HG03460 (cell line): ENCODE measurements at regions not wholly inside any gene's neighbourhood (a gene's known extent, or its start where the extent isn't known, plus 50 kb on each side); places are given as distances from the start of the nearest gene placed in this dataset.

ENCODE experiments used
- ATAC-seq: cut with Tn5 transposase; IDR thresholded peaks from one replicate; pipeline ENCODE4 v1.9.1; 2021; ENCODE audit not compliant: unreplicated experiment

DNA sequence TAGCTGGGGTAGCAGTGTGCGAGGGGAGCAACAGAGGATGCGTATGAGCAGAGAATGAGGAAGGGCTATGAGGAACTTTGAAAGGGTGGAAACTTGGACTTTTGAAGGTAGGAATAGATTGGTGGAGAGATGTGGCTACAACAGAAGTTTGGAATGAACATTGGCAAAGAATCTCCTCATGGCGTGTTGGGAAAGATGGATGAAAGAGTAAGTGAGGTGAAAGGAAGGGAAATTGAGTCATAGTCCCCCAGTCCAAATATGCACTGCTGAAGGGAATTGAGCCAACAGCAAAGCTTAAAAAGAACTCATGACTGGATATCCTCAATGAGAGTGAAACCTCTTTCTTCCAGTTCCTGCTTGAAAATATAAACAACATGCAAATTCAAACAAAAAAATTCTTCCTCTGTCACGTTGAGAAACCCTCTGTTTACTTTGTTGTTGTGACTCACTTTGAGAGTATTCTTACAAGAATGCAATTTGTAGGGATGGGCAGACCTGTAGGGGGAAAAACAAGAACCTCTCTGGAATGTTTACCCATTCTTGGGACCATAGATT lies 313.2 kb upstream of the KCNJ16 start:
- no peak for ATAC-seq

DNA sequence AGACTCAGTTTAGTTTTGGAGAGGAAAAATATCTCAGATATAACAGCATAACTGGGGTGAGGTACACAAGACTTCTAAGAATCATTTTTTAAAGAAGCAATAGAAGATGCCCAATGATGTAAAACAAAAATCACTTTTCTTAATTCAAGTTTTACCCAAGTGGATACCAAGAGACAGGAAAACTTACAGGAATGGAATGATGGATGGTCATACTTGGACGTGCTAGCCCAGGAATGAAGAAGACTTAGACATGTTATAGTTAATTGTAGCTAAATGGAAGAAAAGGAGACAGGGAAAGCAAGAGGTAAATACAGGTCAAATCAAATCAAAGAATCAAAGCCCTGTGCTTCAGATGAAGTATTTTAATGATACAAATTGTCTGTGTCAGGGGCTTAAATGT lies 312.7 kb upstream of the KCNJ16 start:
- no peak for ATAC-seq

- no peak for ATAC-seq
Measured at GRCh38 chr17:69762766-69763165, 312.3 kb upstream of the KCNJ16 start.

DNA sequence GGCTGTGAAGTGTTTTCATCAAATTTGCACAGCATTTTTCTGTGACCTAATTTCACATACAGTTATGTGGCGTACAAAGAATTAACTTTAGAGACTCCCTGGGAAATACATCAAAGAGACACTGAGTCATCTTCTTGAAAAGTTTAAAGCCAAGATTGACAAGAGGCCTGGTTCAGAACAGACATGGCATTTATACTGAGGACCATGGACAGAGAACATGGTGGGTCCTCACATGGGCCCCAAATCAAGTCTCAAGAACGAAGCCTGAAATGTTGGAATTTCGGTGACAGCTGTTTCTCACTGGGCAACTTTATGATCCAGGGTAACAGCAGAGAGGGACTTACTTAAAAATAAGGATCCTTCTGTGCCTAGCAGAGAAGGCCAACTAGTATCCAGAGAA lies 311.5 kb upstream of the KCNJ16 start:
- ATAC-seq = no peak

- no peak for ATAC-seq
Measured at GRCh38 chr17:69764146-69764545, 310.9 kb upstream of the KCNJ16 start.

DNA sequence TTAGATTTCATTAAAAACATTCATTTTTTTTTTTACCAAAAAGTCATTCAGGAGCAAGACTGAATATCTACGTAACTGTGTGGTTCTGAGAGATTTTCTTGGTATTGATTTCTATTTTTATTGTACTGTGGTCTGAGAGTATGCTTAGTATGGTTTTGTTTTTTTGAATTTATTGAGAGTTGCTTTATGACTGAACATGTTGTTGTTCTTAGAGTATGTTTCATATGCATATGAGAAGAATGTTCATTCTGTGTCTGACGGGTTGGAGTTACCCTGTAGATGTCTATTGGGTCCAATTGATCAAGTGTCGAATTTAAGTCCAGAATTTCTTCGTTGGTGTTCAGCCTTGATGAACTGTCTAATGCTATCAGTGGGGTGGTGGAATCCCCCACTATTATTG lies 306.0 kb upstream of the KCNJ16 start:
- no peak for ATAC-seq

DNA sequence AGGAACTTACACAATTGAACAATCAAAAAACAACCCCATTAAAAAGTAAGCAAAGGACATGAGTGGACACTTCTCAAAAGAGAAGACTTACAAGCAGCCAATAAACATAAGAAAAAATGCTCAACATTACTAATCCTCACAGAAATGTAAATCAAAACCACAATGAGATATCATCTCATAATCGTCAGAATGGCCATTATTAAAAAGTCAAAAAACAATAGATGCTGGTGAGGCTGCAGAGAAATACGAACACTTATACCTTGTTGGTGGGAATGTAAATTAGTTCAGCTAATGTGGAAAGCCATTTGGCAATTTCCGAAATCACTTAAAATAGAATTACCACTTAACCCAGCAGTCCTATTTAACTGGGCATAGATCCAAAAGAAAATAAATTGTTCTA lies 301.9 kb upstream of the KCNJ16 start:
- ATAC-seq = no peak

DNA sequence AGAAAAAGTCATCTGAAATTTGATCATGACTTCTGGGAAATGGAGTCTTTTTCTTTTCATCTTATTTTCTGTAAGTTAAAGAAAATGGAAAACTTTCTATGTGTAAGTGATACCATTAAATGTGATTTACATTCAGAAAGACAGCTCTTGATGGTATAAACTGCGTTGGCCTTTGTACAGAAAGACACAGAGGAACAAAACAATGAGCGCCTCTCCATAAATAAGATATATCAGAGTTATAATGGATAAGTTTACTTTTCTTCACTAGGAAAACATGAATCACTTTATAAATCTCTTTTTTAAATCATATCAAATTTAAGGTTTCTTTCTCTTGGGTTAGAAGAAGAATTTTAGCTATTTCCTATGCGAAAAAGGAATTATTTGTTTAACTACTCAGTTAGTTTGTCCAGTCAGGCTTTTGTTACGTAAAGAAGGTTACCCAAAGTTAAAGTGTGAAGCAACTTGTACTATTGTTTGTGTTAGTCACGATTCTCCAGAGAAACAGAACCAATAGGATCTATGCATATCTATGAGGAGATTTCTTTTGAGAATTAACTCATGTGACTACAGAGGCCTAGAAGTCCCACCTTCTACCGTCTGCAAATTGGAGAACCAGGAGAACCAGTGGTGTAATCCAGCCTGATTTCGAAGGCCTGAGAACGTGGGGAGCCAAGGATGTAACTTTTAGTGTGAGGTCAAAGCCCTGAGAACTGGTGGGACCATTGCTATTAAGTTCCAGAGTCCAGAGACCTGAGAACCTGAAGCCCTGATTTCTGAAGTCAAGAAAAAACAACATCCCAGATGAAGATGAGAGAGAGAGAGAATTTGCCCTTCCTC lies 295.4 kb upstream of the KCNJ16 start:
- ATAC-seq = no peak

DNA sequence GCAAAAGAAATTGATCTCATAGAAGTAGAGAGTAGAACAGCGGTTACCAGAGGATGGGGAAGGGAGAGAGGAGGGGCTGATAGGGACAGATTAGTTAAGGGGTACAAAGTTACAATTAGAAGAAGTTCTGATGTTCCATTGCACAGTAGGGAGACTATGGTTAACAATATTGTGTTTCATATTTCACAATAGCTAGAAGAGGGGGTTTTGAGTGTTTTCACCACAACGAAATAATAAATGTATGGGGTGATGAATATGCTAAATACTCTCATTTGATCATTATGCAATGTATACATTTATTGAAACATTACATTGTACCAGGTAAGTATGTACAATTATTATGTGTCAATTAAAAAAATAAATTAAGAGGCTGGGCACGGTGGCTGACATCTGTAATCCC lies 291.2 kb upstream of the KCNJ16 start:
- no peak for ATAC-seq

DNA sequence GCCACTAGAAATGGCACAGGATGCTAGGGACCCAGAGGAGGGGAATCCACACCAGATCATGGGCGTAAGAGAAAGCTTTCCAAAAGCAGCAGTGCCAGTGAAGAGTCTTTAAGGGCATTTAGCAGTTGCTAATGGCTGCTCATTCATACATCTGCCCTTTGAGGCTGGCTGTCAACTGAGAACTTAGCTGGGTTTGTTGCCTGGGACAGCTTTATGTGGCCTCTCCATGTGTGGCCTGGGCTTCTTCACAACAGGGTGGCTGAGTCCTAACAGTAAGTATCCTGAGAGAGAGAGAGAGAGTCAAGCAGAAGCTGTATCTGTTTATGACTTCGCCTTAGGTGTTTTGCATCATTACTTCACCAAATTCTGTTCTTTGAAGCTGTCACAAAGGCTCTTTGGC lies 286.1 kb upstream of the KCNJ16 start:
- ATAC-seq = no peak

- no peak for ATAC-seq
Measured at GRCh38 chr17:69796078-69796477, 278.9 kb upstream of the KCNJ16 start.

DNA sequence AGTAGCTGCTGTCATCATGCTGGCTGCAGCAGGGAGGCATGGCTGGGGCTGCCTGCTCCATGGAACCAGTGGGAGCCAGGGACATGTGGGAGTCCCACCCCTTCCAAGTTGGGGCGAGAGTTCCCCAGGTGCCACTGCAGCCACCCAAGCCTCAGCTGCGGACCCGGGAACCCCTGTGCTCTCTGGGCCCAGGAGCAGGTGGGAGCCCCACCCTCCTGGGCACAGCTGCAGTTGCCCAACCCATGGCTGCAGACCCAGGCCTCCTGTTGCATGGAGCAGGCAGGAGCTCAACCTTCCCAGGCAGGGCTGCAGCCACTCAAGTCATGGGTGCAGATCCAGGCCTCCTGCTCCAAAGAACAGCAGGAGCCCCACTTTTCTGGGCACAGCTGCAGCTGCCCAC lies 274.2 kb upstream of the KCNJ16 start:
- no peak for ATAC-seq

DNA sequence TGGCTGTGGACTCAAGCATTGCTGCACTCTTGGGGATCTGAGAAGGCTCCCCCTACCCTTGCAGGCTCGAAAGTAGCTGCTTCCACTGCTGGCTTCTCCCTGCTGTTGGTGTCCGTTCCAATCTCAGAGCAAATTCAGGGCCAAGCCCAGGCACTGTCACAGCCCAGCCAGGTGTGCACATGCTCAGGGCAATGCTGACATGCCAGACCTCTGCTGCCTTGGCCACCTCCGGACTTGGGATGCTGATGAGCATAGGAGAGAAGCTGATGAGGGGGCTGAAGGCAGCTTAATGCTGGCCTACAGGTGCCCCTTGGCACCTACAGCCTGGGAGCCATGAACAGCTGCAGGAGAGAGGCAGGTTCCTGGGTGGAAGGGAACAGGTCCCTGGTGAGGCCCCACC lies 273.7 kb upstream of the KCNJ16 start:
- ATAC-seq = no peak

- no peak for ATAC-seq
Measured at GRCh38 chr17:69802045-69802740, 272.8 kb upstream of the KCNJ16 start.

DNA sequence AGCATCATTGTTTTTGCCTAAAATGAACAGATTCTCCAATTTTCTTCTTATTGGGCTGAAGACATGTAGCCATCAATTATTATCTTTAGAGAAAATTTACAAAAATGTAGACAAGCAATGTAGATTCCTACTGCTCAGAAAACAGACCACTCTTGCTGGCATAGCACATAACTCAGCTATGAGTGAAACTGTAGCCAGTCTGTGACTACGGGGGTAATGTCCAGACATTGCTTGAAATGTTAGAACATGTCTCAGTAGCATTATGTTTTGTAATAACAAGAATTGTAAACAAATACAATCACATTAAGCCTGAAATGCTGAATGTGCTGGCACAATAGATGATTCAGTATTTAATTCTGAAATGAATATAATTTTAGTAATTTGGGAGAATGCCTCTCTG lies 265.7 kb upstream of the KCNJ16 start:
- ATAC-seq = no peak

DNA sequence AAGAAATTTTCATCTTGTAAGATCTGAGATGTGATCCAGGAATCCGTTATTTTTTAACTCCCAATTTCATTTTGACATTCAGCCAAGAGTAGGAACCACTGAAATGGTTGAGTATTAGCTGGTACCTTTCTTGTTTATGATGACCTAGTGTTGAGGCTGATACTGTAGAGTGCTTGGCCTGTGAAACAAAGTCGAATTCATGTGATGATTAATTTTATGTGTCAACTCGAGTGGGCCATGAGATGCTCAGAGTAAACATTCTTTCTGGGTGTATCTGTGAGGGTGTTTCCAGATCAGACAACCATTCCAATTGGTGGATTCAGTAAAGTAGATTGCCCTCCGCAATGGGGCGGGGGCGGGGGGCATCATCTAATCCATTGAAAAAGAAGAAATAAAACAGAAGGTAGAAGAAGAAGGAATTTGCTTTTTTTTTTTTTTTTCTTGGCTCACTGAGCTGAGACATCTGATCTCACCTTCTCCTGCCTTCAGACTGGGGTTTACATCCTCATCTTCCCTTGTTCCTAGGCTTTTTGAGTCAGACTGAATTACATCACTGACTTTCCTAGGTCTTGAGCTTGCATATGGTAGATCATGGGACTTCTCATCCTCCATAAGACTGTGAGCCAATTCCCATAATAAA lies 264.6 kb upstream of the KCNJ16 start:
- no peak for ATAC-seq

DNA sequence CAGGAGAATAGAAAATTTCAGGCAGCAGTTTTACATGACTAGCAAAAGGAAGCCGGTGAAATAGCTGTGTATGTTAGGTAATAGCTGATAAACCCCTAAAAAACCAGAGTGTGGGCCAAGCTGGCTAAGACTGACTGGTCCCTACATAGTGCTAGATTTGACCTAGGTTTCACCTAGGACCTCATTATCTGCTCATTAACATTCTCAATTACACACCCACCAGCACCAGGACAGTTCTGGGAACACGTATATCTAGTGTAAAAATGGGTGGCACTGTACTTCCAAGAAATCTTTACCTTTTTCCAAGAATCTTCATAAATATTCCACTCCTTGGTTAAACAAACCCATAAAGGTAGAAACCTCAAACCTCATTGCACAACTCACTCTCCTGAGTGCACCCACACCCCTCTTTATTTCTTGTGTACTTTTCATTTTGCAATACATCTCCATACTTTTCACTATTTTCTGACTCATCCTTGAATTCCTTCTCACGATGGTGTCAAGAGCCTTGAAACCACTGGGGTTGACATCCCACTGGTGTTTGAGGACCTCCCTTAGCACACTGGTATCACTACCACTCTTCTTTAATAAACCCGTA lies 262.7 kb upstream of the KCNJ16 start:
- ATAC-seq = no peak

DNA sequence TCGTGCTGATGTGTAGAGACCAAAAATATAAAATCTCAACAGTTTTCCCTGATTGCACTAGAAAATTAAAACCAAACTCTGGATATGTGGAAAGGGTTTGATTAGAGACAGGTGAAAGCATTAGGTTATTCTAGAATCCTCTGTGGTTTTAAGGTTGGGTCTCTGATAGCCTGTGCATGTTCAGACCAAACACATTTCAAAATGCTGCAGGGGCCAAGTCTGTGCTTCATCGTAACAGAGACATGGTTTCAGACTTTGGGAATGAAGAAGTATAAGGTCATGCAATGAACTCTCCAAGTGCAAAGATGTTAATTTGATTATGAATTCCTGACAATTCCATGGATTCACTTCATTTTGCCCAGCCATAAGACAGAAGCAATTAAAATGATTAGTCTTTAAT lies 261.0 kb upstream of the KCNJ16 start:
- ATAC-seq = no peak

- no peak for ATAC-seq
Measured at GRCh38 chr17:69815406-69815805, 259.6 kb upstream of the KCNJ16 start.

- no peak for ATAC-seq
Measured at GRCh38 chr17:69818467-69818866, 256.6 kb upstream of the KCNJ16 start.

DNA sequence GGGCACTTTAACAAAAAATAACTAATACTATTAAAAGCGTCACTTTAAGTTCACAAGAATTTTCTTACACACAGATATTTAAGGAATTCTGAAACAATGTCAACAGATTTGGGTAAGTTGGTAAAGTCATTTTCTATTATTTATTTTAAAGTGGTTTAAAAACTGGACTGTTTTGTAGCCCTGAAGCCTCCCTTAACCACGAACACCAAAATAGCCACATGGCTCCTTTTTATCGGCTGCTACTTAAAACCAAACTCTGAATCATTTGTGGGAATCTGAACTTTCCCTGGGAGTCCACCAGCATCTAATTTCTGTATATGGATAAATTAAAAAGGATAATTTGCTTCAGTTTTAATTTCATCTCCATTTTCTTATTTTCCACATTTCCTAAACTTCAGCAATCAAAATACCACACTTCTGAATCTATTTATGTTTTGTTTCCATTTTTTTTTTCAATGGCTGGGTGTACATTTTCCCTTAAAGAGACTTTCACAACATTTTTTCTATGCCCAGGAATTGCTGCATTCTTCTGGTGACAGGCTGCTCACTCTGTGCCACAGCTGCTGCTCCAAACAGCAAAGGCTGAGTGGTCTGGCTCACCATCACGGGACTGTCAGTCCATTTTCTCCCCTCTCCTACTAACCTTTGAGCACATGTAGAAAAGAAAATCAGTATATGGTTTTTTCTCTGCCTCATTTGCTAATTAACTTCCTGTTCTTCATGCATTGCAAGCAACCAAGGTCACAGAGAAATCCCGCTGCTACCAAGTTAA lies 255.5 kb upstream of the KCNJ16 start:
- ATAC-seq = no peak
